ENCODE measurements at regions not wholly inside any gene's neighbourhood (a gene's known extent, or its start where the extent isn't known, plus 50 kb on each side); places are given as distances from the start of the nearest gene placed in this dataset.

GRCh38 chr13:19085876-19086275 lies 95.7 kb downstream of the TUBA3C start:
- Histone ChIP-seq H3K4me2 (ENCODE audit: low read length) (no peak overlapping the region), H2AFZ (ENCODE audit: low read depth, low read length) (no peak overlapping the region), H4K20me1 (ENCODE audit: insufficient read depth, low read length) (no peaks in the 10 kb centered on the region), H3K9me3 (ENCODE audit: insufficient read depth, low read length) (no peaks in the 10 kb centered on the region; the same call in 1 of the 2 replicates), H3K4me1 (ENCODE audit: low read length) (no peaks in the 10 kb centered on the region), H3K9ac (ENCODE audit: low read length) (no peak overlapping the region), H3K27me3 (ENCODE audit: low read depth, low read length) (no peaks in the 10 kb centered on the region), H3K36me3 (replicated peaks; ENCODE audit: low read depth, low read length) (no peaks in the 10 kb centered on the region), H3K79me2 (ENCODE audit: low read length) (no peaks in the 10 kb centered on the region), H3K4me3 (ENCODE audit: low read length) (no peak overlapping the region), H3K27ac (ENCODE audit: low read length) (no peak overlapping the region)
- TF ChIP-seq CTCF (IDR thresholded peaks at IDR 0.05; ENCODE audit: low read depth, low read length) (no peak), EZH2phosphoT487 (IDR thresholded peaks at IDR 0.05; ENCODE audit: low read depth) (no peak)

- no peaks in the 10 kb centered on the region for H3K4me1 ChIP-seq (ENCODE audit: low read length)
- H3K27me3 ChIP-seq (ENCODE audit: low read depth, low read length): no peaks in the 10 kb centered on the region
- H3K9me3 ChIP-seq (ENCODE audit: insufficient read depth, low read length): no peaks in the 10 kb centered on the region; the same call in 1 of the 2 replicates
- no peak overlapping the region for H3K4me2 ChIP-seq (ENCODE audit: low read length)
- H2AFZ ChIP-seq (ENCODE audit: low read depth, low read length): no peak overlapping the region
- no peak overlapping the region for H3K4me3 ChIP-seq (ENCODE audit: low read length)
- H3K9ac ChIP-seq (ENCODE audit: low read length): no peak overlapping the region
- TF ChIP-seq CTCF (IDR thresholded peaks at IDR 0.05; ENCODE audit: low read depth, low read length): no peak
- no peaks in the 10 kb centered on the region for H3K36me3 ChIP-seq (replicated peaks; ENCODE audit: low read depth, low read length)
- no peaks in the 10 kb centered on the region for H4K20me1 ChIP-seq (ENCODE audit: insufficient read depth, low read length)
- H3K27ac ChIP-seq (ENCODE audit: low read length): no peak overlapping the region
- H3K79me2 ChIP-seq (ENCODE audit: low read length): no peaks in the 10 kb centered on the region
Measured at GRCh38 chr13:19085258-19085657, 96.4 kb downstream of the TUBA3C start.

- Histone ChIP-seq H3K4me3 (ENCODE audit: low read length) (no peak overlapping the region), H3K36me3 (replicated peaks; ENCODE audit: low read depth, low read length) (no peaks in the 10 kb centered on the region), H3K27ac (ENCODE audit: low read length) (no peak overlapping the region), H2AFZ (ENCODE audit: low read depth, low read length) (no peak overlapping the region), H3K9me3 (ENCODE audit: insufficient read depth, low read length) (no peaks in the 10 kb centered on the region; the same call in 1 of the 2 replicates), H4K20me1 (ENCODE audit: insufficient read depth, low read length) (no peaks in the 10 kb centered on the region), H3K4me2 (ENCODE audit: low read length) (no peak overlapping the region), H3K27me3 (ENCODE audit: low read depth, low read length) (no peaks in the 10 kb centered on the region), H3K9ac (ENCODE audit: low read length) (no peak overlapping the region), H3K79me2 (ENCODE audit: low read length) (no peaks in the 10 kb centered on the region), H3K4me1 (ENCODE audit: low read length) (no peaks in the 10 kb centered on the region)
- TF ChIP-seq CTCF (IDR thresholded peaks at IDR 0.05; ENCODE audit: low read depth, low read length) (no peak), EZH2phosphoT487 (IDR thresholded peaks at IDR 0.05; ENCODE audit: low read depth) (no peak)
Measured at GRCh38 chr13:19083340-19083739, 98.3 kb downstream of the TUBA3C start.

GRCh38 chr13:19075418-19075817 lies 106.2 kb downstream of the TUBA3C start:
- no peaks in the 10 kb centered on the region for H3K79me2 ChIP-seq (ENCODE audit: low read length)
- no peaks in the 10 kb centered on the region for H3K36me3 ChIP-seq (replicated peaks; ENCODE audit: low read depth, low read length)
- no peak overlapping the region for H3K4me3 ChIP-seq (ENCODE audit: low read length)
- H2AFZ ChIP-seq (ENCODE audit: low read depth, low read length): no peak overlapping the region
- TF ChIP-seq CTCF (IDR thresholded peaks at IDR 0.05; ENCODE audit: low read depth, low read length): no peak
- TF ChIP-seq EZH2phosphoT487 (IDR thresholded peaks at IDR 0.05; ENCODE audit: low read depth): no peak
- H3K4me1 ChIP-seq (ENCODE audit: low read length): no peaks in the 10 kb centered on the region
- H3K9me3 ChIP-seq (ENCODE audit: insufficient read depth, low read length): no peaks in the 10 kb centered on the region
- H3K27ac ChIP-seq (ENCODE audit: low read length): no peak overlapping the region
- no peak overlapping the region for H3K4me2 ChIP-seq (ENCODE audit: low read length)
- no peak overlapping the region for H3K9ac ChIP-seq (ENCODE audit: low read length)
- H4K20me1 ChIP-seq (ENCODE audit: insufficient read depth, low read length): no peaks in the 10 kb centered on the region
- no peaks in the 10 kb centered on the region for H3K27me3 ChIP-seq (ENCODE audit: low read depth, low read length)
